Endothelial cell of umbilical vein (primary cell): ENCODE measurements at regions not wholly inside any gene's neighbourhood (a gene's known extent, or its start where the extent isn't known, plus 50 kb on each side); places are given as distances from the start of the nearest gene placed in this dataset.

Source experiments
- BruUV-seq: library from RNA; stranded (reverse); fragments of 400-500 nt; replicated peaks from 2 replicates; lab custom pipeline; 2021; lab: Mats Ljungman, UMichigan
- CTCF ChIA-PET: fragments of 300-600, 350-600 bp; sonication (Branson Sonifier 250); formaldehyde crosslinking; loops from one replicate; lab custom pipeline; 2021; ENCODE audit warnings: antibody characterized with exemption, inconsistent platforms; lab: Charles Lee
- POLR2A ChIA-PET: fragments of 300-600, 350-600 bp; sonication (Branson Sonifier 250); formaldehyde crosslinking; loops from one replicate; lab custom pipeline; 2021; ENCODE audit warnings: antibody characterized with exemption, inconsistent platforms; lab: Charles Lee
- DNase-seq: peaks from one replicate; pipeline ENCODE4 v3.0.0-alpha.2; 2011; ENCODE audit warnings: low read depth, low spot score
- FAIRE-seq: peaks from 2 replicates; lab custom pipeline; 2011; peaks lifted over from hg19 to GRCh38; lab: Jason Lieb, UNC
- H2AFZ ChIP-seq: 2 replicates; pipeline ENCODE4 v1.6.0; 2012; ENCODE audit warnings: low read depth, low read length, control low read depth, inconsistent platforms
- H3K27ac ChIP-seq: 2 replicates; pipeline ENCODE4 v1.5.1; 2011; ENCODE audit warnings: low read depth, mild to moderate bottlenecking, control low read depth, low read length, moderate library complexity; ENCODE audit not compliant: insufficient read depth
- H3K27me3 ChIP-seq, 2 experiments: 2 replicates each; pipeline versions ENCODE4 v1.6.0 to v1.6.1; 2011; ENCODE audit warnings: low read length in 2 of 2, mixed read lengths in 1 of 2; ENCODE audit not compliant: control insufficient read depth in 2 of 2, insufficient read depth in 2 of 2
- H3K36me3 ChIP-seq, 2 experiments: 2 replicates in 1 of 2; 3 replicates in 1 of 2; pipeline ENCODE4 v1.5.1; 2011; ENCODE audit warnings: low read length in 2 of 2, mild to moderate bottlenecking in 1 of 2, moderate library complexity in 1 of 2; ENCODE audit not compliant: control insufficient read depth in 2 of 2, insufficient read depth in 2 of 2; ENCODE audit errors: extremely low read depth in 1 of 2
- H3K4me1 ChIP-seq: 3 replicates; pipeline ENCODE4 v1.5.1; 2011; ENCODE audit warnings: mild to moderate bottlenecking, low read length; ENCODE audit not compliant: control insufficient read depth, insufficient read depth; ENCODE audit errors: extremely low read depth
- H3K4me2 ChIP-seq: 2 replicates; pipeline ENCODE4 v1.6.1; 2011; ENCODE audit warnings: low read length, control low read depth, mixed read lengths; ENCODE audit not compliant: insufficient read depth
- H3K4me3 ChIP-seq, 3 experiments: fragments of 200-600 bp in 1 of 3; sonication (generic), shearing (Covaris generic) in 1 of 3; replicated peaks in 1 of 3; 2 replicates each; pipeline ENCODE4 v1.5.1; 2011 to 2016; ENCODE audit warnings: control low read depth in 3 of 3, low read length in 3 of 3, mild to moderate bottlenecking in 2 of 3, inconsistent platforms in 1 of 3, low read depth in 1 of 3, moderate library complexity in 1 of 3; ENCODE audit not compliant: insufficient read depth in 1 of 3
- H3K79me2 ChIP-seq: 2 replicates; pipeline ENCODE4 v1.6.0; 2012; ENCODE audit warnings: low read length, inconsistent platforms; ENCODE audit not compliant: control insufficient read depth, insufficient read depth
- H3K9ac ChIP-seq: replicated peaks from 2 replicates; pipeline ENCODE3; 2011; ENCODE audit warnings: low read length, control low read depth; ENCODE audit not compliant: insufficient read depth; ENCODE audit errors: extremely low read depth
- H3K9me1 ChIP-seq: replicated peaks from 3 replicates; pipeline ENCODE4 v1.6.0; 2011; ENCODE audit warnings: mild to moderate bottlenecking, low read length; ENCODE audit not compliant: control insufficient read depth, insufficient read depth; ENCODE audit errors: extremely low read depth
- H3K9me3 ChIP-seq: replicated peaks from 2 replicates; pipeline ENCODE4 v1.5.1; 2012; ENCODE audit warnings: low read length, inconsistent platforms; ENCODE audit not compliant: control insufficient read depth, insufficient read depth
- H4K20me1 ChIP-seq: replicated peaks from 2 replicates; pipeline ENCODE3; 2011; ENCODE audit warnings: mild to moderate bottlenecking, low read length; ENCODE audit not compliant: control insufficient read depth, insufficient read depth; ENCODE audit errors: extremely low read depth
- EZH2 ChIP-seq: IDR thresholded peaks from 2 replicates; pipeline ENCODE4 v1.6.1; 2012; ENCODE audit warnings: borderline replicate concordance, low read depth, mild to moderate bottlenecking, moderate library complexity, low read length, inconsistent platforms; ENCODE audit not compliant: severe bottlenecking
- FOS ChIP-seq: IDR thresholded peaks from 2 replicates; pipeline ENCODE4 v1.6.1; 2011; ENCODE audit warnings: mild to moderate bottlenecking, low read length, moderate library complexity, borderline replicate concordance; ENCODE audit not compliant: insufficient read depth
- GATA2 ChIP-seq: IDR thresholded peaks from 2 replicates; pipeline ENCODE4 v1.7.0; 2011; ENCODE audit warnings: low read depth, mild to moderate bottlenecking, moderate library complexity, mixed read lengths, low read length; ENCODE audit not compliant: insufficient read length, insufficient read depth
- JUN ChIP-seq: IDR thresholded peaks from 2 replicates; pipeline ENCODE4 v1.6.1; 2011; ENCODE audit warnings: borderline replicate concordance, low read depth; ENCODE audit not compliant: insufficient read length, insufficient read depth
- MYC ChIP-seq: IDR thresholded peaks from one replicate; pipeline ENCODE4 v1.6.1; 2011; ENCODE audit warnings: mild to moderate bottlenecking, low read depth, low read length
- POLR2A ChIP-seq: IDR thresholded peaks from 2 replicates; pipeline ENCODE4 v1.6.1; 2012; ENCODE audit warnings: low read depth, mild to moderate bottlenecking, control low read depth, low read length
- POLR2AphosphoS5 ChIP-seq: IDR thresholded peaks from 2 replicates; pipeline ENCODE4 v1.6.1; 2012; ENCODE audit warnings: low read depth, mild to moderate bottlenecking, control low read depth, low read length, moderate library complexity; ENCODE audit not compliant: insufficient read depth
- dilution Hi-C: fragments of 300-500 bp; cut with MboI; formaldehyde crosslinking; loops from one replicate; pipeline ENCODE4 v1.15.0; 2019; ENCODE audit warnings: low sequenced_read_pairs; ENCODE audit not compliant: extremely low pct_ligation_motif_present
- intact Hi-C: fragments of 100-400 bp; cut with micrococcal nuclease; formaldehyde crosslinking; loops from one replicate; pipeline ENCODE4 v1.10.0; 2022
- TF ChIP-seq, protein P1 (sequence below): IDR thresholded peaks from 2 replicates; pipeline ENCODE4 v1.6.1; 2011; ENCODE audit not compliant: insufficient read depth, insufficient read length
- TF ChIP-seq, protein P2 (sequence below), 2 donors: IDR thresholded peaks; 1 replicate in 1 of 2; 2 replicates in 1 of 2; pipeline ENCODE4 v1.5.1; 2011; ENCODE audit warnings: low read length in 2 of 2, mild to moderate bottlenecking in 2 of 2, moderate library complexity in 2 of 2, control low read depth in 1 of 2, inconsistent platforms in 1 of 2, low read depth in 1 of 2; ENCODE audit not compliant: insufficient read depth in 1 of 2; ENCODE audit errors: extremely low read depth in 1 of 2

DNA sequence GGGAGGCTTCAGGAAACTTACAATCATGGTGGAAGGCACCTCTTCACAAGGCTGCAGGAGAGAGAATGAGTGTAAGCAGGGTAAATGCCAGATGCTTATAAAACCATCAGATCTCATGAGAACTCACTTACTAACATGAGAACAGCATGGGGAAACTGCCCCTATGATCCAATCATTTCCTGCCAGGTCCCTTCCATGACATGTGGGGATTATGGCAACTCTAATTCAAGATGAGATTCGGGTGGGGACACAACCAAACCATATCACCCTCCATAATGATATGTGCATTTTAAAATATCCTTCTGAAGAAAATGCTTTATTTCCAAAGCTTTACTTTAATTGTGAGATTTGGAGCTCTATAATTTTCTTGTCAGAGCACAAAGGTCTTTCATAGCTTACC, 154.1 kb upstream of the CENPW start:
- DNase-seq (no peak), FAIRE-seq (no peak)
- CTCF ChIA-PET, result interaction anchor here (1.5 to 2.5 kb wide), 2 partner anchors 8 to 10 kb away, joined by 4 to 11 read pairs; no protein-coding TSS in a partner anchor
- H3K9me3 ChIP-seq, result no peaks in the 10 kb centered on the region
- POLR2A ChIA-PET, result no interaction called here
- no peak for TF ChIP-seq POLR2AphosphoS5
- TF ChIP-seq POLR2A, result no peak
- TF ChIP-seq FOS, result no peak
- TF ChIP-seq MYC, result no peak
- TF ChIP-seq, protein P1, sequence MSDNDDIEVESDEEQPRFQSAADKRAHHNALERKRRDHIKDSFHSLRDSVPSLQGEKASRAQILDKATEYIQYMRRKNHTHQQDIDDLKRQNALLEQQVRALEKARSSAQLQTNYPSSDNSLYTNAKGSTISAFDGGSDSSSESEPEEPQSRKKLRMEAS, result no peak
- no peak for TF ChIP-seq GATA2
- no peak for TF ChIP-seq EZH2
- TF ChIP-seq JUN, result no peak
- TF ChIP-seq, protein P2, sequence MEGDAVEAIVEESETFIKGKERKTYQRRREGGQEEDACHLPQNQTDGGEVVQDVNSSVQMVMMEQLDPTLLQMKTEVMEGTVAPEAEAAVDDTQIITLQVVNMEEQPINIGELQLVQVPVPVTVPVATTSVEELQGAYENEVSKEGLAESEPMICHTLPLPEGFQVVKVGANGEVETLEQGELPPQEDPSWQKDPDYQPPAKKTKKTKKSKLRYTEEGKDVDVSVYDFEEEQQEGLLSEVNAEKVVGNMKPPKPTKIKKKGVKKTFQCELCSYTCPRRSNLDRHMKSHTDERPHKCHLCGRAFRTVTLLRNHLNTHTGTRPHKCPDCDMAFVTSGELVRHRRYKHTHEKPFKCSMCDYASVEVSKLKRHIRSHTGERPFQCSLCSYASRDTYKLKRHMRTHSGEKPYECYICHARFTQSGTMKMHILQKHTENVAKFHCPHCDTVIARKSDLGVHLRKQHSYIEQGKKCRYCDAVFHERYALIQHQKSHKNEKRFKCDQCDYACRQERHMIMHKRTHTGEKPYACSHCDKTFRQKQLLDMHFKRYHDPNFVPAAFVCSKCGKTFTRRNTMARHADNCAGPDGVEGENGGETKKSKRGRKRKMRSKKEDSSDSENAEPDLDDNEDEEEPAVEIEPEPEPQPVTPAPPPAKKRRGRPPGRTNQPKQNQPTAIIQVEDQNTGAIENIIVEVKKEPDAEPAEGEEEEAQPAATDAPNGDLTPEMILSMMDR (IDR thresholded peaks at IDR 0.05; ENCODE audit: extremely low read depth in 1 of 2, insufficient read depth in 1 of 2, low read depth in 1 of 2, low read length in 2 of 2), result no peak
- no peaks in the 10 kb centered on the region for H3K9me1 ChIP-seq
- no peak overlapping the region for H2AFZ ChIP-seq
- no peaks in the 10 kb centered on the region for H3K27me3 ChIP-seq
- H3K4me1 ChIP-seq, result no peaks in the 10 kb centered on the region
- intact Hi-C loops, result no loop called here
- dilution Hi-C loops, result no loop called here
- no peaks in the 10 kb centered on the region for H4K20me1 ChIP-seq
- no peaks in the 10 kb centered on the region for H3K79me2 ChIP-seq
- H3K4me2 ChIP-seq, result no peak overlapping the region
- H3K27ac ChIP-seq, result no peak overlapping the region
- no peaks in the 10 kb centered on the region for H3K36me3 ChIP-seq
- no peak overlapping the region for H3K9ac ChIP-seq
- H3K4me3 ChIP-seq, result no peak overlapping the region
- no TSS peak for BruUV-seq
